B cell (primary cell): ENCODE measurements at regions not wholly inside any gene's neighbourhood (a gene's known extent, or its start where the extent isn't known, plus 50 kb on each side); places are given as distances from the start of the nearest gene placed in this dataset.

Experiments used
- EZH2 ChIP-seq: IDR thresholded peaks from 2 replicates; pipeline ENCODE4 v1.6.1; 2012; ENCODE audit warnings: borderline replicate concordance, low read depth, mild to moderate bottlenecking, moderate library complexity, low read length; ENCODE audit not compliant: insufficient read depth, poor library complexity, severe bottlenecking
- TF ChIP-seq, protein P1 (sequence below): fragments of 200-600 bp; IDR thresholded peaks from one replicate; pipeline ENCODE4 v1.8.0; 2022; ENCODE audit warnings: antibody characterized with exemption, mild to moderate bottlenecking

GRCh38 chr13:107562203-107562602 lies 653.1 kb downstream of the LIG4 start:
- TF ChIP-seq, protein P1, sequence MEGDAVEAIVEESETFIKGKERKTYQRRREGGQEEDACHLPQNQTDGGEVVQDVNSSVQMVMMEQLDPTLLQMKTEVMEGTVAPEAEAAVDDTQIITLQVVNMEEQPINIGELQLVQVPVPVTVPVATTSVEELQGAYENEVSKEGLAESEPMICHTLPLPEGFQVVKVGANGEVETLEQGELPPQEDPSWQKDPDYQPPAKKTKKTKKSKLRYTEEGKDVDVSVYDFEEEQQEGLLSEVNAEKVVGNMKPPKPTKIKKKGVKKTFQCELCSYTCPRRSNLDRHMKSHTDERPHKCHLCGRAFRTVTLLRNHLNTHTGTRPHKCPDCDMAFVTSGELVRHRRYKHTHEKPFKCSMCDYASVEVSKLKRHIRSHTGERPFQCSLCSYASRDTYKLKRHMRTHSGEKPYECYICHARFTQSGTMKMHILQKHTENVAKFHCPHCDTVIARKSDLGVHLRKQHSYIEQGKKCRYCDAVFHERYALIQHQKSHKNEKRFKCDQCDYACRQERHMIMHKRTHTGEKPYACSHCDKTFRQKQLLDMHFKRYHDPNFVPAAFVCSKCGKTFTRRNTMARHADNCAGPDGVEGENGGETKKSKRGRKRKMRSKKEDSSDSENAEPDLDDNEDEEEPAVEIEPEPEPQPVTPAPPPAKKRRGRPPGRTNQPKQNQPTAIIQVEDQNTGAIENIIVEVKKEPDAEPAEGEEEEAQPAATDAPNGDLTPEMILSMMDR, result no peak
- TF ChIP-seq EZH2, result no peak
